ENCODE measurements at regions not wholly inside any gene's neighbourhood (a gene's known extent, or its start where the extent isn't known, plus 50 kb on each side); places are given as distances from the start of the nearest gene placed in this dataset.

GRCh38 chr10:61548364-61548763, 95.2 kb upstream of the TMEM26 start:
- FAIRE-seq, result no peak
- DNase-seq (ENCODE audit: low spot score), result no peak

GRCh38 chr10:61547297-61547696, 94.1 kb upstream of the TMEM26 start:
- no peak for FAIRE-seq

GRCh38 chr10:61545170-61545569, 92.0 kb upstream of the TMEM26 start:
- no peak for FAIRE-seq

More at GRCh38 chr10:61547297-61547696, 94.1 kb upstream of the TMEM26 start:
- DNase-seq (ENCODE audit: low spot score), result no peak

GRCh38 chr10:61543831-61544230, 90.7 kb upstream of the TMEM26 start:
- DNase-seq (ENCODE audit: low spot score) (no peak), FAIRE-seq (no peak)

More at GRCh38 chr10:61545170-61545569, 92.0 kb upstream of the TMEM26 start:
- DNase-seq (ENCODE audit: low spot score), result no peak

- DNase-seq (ENCODE audit: low spot score) (no peak), FAIRE-seq (no peak)
Measured at GRCh38 chr10:61542596-61542995, 89.4 kb upstream of the TMEM26 start.

- no peak for DNase-seq (ENCODE audit: low spot score)
- FAIRE-seq, result no peak
Measured at GRCh38 chr10:61541960-61542359, 88.8 kb upstream of the TMEM26 start.

- DNase-seq (ENCODE audit: low spot score) (no peak), FAIRE-seq (no peak)
Measured at GRCh38 chr10:61539876-61540275, 86.7 kb upstream of the TMEM26 start.

- no peak for FAIRE-seq
- DNase-seq (ENCODE audit: low spot score), result no peak
Measured at GRCh38 chr10:61529208-61529607, 76.0 kb upstream of the TMEM26 start.

- DNase-seq (ENCODE audit: low spot score) (no peak), FAIRE-seq (no peak)
Measured at GRCh38 chr10:61503051-61503450, 49.9 kb upstream of the TMEM26 start.

All from RCC 7860 (cell line).